ENCODE measurements at regions not wholly inside any gene's neighbourhood (a gene's known extent, or its start where the extent isn't known, plus 50 kb on each side); places are given as distances from the start of the nearest gene placed in this dataset.

DNA sequence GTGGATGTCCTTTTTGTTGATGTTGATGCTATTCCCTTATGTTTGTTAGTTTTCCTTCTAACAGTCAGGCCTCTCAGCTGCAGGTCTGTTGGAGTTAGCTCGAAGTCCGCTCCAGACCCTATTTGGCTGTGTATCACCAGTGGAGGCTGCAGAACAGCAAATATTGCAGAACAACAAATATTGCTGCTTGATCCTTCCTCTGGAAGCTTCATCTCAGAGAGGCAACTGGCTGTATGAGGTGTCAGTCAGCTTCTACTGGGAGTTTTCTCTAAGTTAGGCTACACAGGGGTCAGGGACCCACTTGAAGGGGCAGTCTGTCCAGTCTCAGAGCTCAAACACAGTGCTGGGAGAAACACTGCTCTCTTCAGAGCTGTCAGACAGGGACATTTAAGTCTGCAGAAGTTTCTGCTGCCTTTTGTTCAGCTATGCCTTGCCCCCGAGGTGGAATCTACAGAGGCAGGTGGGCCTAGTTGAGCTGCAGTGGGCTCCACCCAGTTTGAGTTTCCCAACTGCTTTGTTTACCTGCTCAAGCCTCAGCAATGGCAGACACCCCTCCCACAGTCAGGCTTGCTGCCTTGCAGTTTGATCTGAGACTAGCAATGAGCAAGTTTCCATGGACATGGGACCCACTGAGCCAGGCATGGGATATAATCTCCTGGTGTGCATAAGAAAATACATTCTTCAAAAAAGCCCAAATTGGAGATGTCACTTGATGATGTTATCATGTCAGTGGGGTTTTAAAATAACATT is 99.5 kb downstream of the KDM5D start:
- intact Hi-C loops (cut with micrococcal nuclease), result no loop called here

DNA sequence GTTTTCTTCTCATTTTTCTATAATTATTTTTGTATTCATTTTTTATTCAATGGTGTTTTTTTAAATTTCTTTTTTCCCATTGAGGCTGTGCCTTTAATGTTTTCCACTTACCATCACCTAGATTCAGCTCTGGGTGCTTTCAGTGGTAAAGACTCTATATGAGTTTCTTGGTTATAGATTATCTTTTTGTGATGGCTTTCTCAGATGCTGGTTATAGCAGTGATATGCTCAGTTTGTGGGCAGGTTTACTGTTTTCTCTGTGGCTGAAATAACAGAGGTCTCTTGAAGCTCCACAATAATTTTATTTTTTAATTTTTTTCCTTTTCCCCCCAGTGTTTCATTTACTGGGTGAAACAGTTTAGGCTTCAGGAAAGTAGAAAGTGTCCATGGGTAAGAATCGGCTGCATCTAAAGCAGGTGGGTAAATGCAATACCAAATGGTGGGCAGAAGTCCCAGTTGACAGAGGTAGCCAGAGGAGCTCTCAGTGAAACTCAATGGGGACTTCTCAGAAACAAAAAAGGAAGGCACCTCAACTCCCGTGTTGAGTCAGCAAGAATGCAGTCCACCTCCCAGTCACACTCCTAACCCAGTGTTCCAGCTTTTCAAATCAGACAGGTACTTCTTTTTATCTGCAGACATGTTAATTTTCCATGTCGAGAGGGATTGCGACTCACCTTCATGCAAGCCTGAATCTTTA is 106.7 kb downstream of the KDM5D start:
- intact Hi-C loops (cut with micrococcal nuclease), result no loop called here

DNA sequence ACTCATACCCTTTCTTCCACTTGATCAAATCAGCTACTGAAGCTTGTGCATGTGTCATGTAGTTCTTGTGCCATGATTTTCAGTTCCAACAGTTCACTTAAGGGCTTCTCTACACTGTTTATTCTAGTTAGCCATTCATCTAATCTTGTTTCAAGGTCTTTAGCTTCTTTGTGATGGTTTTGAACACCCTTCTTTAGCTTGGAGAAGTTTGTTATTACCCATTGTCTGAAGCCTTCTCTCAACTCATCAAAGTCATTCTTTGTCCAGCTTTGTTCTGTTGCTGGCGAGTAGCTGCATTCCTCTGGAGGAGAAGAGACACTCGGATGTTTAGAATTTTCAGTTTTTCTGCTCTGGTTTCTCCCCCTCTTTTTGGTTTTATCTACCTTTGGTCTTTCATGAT is 115.6 kb downstream of the KDM5D start:
- intact Hi-C loops (cut with micrococcal nuclease), result no loop called here

DNA sequence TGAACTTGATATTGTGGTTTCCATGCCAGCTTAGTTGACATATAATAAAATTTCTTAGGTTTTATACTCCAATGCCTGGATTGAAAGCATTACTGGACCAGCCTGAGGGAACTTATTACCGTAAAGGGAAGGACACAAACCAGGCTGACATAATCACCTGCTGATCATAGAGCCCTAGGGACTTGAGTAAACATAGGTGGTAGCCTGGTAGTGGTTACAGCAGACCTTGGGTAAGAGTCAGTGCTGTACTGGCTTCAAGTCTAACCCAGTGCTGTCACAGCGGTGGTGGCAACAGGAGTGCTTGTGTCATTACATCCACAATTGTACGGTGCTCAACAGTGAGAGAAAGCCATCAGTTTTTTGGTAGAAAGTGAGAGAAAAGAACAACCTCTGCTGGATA is 122.1 kb downstream of the KDM5D start:
- intact Hi-C loops (cut with micrococcal nuclease), result no loop called here

DNA sequence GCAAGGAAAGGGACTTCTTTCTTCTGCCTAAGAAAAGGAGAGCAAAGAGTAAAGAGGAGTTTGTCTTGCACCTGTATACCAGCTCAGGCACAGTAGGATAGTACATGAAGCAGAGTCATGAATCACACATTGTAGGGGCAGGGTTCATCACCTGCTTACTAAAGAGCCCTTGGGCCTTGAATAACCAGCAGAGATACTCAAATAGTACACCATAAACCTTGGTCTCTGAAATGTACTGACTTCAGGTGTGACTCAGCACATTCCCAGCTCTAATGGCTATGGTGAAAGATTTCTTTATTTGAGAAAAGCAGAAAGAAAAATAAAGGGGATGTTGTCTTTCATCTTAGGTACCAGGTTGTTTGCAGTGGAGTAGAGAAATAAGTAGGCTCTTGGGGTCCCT is 122.8 kb downstream of the KDM5D start:
- intact Hi-C loops (cut with micrococcal nuclease), result no loop called here

DNA sequence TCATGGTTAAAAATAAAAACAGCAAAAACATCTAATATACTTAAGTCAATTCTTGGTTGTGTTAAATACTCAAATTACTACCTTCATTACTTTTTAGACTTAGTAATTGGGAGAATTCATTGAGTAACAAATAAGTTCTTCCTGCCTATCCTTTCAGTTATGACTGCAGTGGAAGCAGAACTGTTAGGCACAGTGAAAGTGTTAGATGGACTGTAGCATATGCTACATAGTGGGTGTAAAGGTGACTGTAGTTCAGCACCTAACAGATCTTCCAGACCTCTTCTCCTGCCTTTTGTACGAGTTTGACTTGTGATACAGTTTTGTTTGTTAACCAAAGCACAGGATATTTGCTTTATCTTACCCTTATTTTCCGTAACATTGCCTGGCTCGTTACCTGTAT is 143.4 kb downstream of the KDM5D start:
- intact Hi-C loops (cut with micrococcal nuclease), result loop anchor here (5.0 kb wide), 1 partner anchor 34 kb away; no protein-coding TSS in a partner anchor

DNA sequence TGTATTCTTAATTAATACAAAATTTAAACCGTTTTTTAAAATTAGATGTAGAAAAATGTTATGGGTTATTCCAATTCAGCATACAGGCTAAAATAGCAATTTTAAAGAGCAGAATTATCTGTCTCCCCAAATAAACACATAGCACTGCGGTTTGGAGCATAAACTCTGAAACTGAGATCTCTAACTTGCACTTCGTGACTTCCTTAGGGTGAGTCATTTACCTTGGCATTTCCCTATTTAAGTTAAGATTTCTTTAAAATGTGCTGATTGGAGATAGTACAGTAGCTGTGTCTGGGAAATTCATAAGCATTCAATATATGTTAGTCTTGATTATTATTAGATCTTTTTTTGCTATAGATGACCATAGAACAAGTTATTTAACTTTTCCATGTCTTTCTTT is 143.8 kb downstream of the KDM5D start:
- intact Hi-C loops (cut with micrococcal nuclease), result loop anchor here (5.0 kb wide), 1 partner anchor 33 kb away; no protein-coding TSS in a partner anchor

DNA sequence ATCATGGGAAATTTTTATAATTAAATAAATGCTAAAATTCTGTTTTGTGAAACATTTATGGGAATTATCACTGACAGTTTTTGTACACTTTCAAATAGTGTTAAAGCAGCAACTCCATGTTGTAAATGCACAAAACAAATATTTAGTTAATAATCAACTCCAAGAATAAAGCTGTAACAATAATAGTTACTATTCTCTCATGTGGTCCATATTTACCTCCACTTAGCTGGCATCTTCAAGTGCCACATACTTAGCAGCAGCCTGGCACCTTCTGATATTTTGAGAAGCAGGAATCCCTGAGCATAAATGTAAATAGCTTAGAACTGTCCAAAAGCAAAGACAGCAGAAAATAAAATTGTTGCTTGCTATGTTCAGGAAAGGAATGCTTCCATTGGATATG is 154.3 kb downstream of the KDM5D start:
- intact Hi-C loops (cut with micrococcal nuclease), result no loop called here

DNA sequence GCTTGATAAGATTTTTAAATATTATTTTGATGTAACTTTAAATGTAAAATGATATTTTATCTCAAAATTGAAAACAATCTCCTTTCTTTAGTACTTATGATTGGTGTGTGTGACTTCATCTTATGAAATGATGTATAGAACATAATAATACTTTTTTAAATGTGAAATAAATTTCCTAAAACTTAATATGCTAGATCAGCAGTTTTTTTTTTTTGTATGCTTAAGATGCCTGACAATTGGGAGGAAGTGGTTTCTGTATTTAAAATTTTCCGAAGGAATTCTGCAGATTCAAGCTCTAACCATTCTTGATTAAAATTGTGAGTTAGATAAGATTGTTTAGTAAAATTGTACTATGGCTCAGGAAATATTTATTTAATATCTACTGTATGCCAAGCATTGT is 154.9 kb downstream of the KDM5D start:
- intact Hi-C loops (cut with micrococcal nuclease), result no loop called here

DNA sequence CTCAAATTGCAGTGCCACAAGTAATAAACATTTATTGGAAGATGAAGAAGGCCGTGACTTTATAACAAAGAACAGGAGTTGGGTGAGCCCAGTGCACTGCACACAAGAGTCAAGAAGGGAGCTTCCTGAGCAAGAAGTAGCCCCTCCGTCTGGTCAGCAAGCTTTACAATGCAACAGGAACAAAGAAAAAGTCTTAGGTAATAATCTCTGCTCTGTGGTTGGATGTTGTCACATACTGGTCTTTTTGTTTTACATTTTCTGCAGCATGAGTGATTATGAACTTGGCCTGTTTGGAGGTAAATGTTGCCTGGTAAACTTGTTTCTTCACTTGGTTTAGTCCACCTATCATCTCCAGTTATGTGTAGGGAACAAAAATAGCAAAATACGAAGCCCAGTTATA is 157.2 kb downstream of the KDM5D start:
- intact Hi-C loops (cut with micrococcal nuclease), result no loop called here

DNA sequence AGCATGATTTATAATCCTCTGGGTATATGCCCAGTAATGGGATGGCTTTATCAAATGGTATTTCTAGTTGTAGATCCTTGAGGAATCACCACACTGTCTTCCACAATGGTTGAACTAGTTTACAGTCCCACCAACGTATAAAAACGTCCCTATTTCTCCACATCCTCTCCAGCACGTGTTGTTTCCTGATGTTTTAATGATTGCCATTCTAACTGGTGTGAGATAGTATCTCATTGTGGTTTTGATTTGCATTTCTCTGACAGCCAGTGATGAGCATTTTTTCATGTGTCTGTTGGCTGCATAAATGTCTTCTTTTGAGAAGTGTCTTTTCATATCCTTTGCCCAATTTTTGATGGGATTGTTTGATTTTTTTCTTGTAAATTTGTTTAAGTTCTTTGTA is 163.5 kb downstream of the KDM5D start:
- intact Hi-C loops (cut with micrococcal nuclease), result loop anchor here (1.0 kb wide), 1 partner anchor 14 kb away; no protein-coding TSS in a partner anchor

DNA sequence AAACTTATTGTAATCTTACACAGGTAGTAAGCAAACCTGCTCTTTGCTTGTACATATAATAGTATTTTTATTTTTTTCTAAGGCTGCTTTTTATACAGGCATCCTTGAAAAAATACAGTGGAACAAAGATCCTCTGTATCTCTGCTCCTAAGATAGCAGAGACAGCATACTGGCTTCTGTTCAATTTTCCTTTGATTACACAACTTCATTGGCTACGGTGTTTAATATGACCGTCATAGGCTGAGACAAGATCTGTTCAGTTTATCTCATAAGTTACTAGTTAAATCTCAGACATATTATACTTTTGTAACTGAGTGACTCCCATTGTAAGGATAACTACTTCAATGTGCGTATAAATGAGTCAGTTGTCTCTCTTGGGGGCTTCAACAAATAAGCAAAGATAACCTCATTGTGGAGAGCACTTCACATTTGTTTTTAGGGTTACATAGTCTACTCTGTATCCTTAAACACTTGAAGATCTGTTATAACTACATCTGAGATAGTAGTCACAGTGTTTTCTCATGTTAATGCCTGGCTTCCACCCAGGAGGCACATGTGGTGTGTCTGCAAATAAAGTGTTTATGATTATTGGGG is 166.1 kb downstream of the KDM5D start:
- intact Hi-C loops (cut with micrococcal nuclease), result loop anchor here (1.0 kb wide), 1 partner anchor 10 kb away; no protein-coding TSS in a partner anchor

DNA sequence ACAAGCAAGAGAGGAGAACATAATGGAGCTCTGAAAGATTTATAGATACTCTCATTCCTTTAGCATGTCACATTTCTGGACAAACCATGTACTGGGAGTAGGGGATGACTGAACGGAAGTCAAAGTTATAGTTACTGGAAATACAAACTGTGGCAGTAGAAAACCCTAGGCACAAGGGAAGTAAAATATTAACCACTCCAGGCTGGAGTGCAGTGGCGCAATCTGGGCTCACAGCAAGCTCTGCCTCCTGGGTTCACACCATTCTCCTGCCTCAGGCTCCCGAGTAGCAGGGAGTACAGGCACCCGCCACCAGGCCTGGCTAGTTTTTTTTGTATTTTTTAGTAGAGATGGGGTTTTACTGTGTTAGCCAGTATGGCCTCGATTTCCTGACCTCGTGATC is 167.3 kb downstream of the KDM5D start:
- intact Hi-C loops (cut with micrococcal nuclease), result no loop called here

DNA sequence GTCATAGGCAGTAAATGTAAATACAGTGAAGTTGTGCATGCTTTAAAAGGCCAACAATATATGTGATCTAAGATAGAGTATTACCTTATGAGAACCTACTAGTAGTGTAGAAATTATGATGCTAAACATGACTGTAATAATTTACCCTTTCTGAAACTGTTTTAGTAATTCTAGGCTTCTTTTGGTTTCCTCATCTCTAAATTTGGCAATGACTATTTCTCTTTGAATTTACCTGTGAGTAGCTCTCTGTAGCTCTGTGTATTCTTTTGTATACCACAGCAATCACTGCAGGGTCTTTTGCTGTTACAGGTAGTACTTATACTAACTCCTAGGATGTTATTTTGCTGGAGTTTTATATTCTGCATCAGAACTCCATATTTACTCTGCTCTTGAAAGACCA is 169.6 kb downstream of the KDM5D start:
- intact Hi-C loops (cut with micrococcal nuclease), result no loop called here

DNA sequence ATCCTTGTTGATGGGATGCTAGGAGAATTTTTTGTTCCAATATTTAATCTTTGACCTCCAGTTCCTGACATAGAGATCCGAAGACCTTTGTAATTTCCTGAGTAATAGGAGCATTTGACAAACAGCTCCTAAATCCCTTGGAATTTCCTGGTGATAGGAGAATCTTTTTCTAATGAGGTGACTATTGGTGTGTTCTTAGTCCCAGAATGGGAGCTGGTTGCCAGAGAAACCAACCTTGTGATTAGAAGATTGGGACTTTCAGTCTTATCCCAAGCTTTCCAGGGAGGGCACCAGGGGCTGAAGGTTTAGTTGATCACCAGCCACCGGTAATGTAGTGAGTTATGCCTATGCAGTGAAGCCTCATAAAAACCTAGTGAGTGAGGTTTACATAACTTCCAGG is 170.9 kb downstream of the KDM5D start:
- intact Hi-C loops (cut with micrococcal nuclease), result no loop called here

DNA sequence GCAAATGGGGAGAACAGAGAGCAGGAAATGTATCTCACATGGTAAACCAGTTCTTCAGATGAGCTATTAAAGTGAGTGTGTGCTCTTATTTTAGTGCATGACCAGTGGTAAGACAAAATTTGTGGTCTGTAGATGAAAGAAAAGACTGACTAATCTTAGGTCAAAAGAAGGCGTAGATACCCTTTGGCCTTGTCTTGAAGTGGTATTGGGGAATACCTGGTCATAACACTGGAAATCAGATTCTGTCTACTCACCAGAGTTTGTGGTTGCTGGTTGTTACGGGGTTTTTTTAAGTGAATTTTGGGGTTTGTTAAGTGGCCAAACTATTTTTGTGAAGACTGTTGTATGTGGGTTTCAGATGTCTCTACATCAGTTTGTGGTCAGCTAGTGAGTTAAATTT is 173.5 kb downstream of the KDM5D start:
- intact Hi-C loops (cut with micrococcal nuclease), result no loop called here

DNA sequence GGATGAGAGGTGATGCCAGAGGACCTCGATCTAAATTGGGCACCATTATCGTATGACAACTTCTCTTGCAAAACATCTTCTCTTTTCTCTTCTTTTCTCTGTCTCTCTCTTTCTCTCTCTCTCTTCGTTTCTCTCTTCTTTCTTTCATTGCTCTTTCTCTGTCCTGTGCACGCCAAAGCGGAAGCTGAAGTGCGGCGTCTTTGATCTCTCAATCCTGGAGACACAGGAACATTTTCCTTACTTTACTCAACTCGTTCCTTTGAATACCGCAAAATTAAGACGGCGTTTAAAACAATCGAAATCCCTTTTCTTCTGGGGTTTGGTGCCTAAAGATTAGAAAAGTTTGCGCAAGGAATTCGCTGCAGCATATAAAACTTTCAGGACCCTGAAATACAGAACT is 176.6 kb downstream of the KDM5D start:
- intact Hi-C loops (cut with micrococcal nuclease), result loop anchor here (1.0 to 5.0 kb wide), 8 partner anchors 10 to 1681 kb away; partner anchors contain the start of genes EIF1AY and KDM5D

DNA sequence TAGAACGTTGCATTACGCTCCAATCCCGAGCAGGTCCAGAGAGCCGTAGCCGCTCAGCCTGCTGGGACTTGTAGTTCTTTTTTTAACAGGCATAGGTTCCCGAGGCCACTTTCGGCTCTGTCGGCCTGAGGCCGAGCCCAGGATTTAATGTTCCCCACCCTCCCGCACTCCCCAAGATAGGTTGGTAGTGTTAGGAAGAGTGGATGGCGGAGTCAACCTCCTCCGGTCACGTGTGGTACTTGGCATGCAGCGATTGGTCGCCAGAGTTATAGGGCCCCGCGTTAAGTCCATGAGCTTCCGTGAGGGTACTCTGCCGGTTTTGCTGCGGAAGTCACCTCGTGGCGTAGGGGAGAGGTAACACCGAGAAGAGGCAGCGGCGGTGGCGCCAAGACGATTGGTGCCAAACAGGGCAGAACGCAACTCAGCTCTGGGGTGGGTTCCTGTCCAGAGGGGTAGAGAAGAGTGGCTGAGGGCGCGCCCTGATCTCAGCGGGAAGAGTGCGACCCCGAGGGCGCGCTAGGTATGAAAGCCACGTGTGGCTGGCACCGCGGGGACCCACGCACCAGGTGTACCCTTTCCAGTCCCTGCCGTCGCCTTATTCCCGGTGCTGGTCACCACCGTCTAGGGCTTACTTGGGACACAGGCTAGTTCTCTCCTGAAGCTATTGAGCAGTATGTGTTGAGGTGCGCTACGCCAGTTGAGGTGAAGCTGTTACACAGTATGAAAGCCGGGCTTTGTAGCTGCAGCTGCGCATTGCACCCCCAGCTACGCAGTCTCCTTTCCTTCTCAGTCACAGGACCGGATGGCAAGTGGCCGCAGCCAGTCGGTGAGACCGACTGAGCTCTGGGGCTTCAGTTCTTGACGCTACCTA is 177.2 kb downstream of the KDM5D start:
- intact Hi-C loops (cut with micrococcal nuclease), result loop anchor here (1.0 to 5.0 kb wide), 7 partner anchors 14 to 1682 kb away; partner anchors contain the start of genes EIF1AY and KDM5D

DNA sequence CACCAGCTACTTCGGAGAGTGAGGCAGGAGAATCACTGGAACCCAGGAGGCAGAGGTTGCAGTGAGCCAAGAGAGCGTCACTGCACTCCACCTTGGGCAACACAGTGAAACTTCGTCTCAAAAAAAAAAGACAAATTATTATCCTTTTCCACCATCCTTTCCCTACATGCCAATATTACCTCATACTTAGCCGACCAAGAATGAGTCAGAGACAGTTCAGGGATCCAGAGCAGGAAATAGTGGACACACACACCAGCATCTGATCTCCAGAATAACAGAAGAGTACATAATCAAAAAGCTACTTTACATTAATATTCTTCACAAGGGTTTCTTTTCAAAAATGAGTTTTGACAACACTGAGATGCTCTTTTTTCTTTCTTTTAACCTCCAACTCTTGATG is 185.4 kb downstream of the KDM5D start:
- intact Hi-C loops (cut with micrococcal nuclease), result no loop called here

DNA sequence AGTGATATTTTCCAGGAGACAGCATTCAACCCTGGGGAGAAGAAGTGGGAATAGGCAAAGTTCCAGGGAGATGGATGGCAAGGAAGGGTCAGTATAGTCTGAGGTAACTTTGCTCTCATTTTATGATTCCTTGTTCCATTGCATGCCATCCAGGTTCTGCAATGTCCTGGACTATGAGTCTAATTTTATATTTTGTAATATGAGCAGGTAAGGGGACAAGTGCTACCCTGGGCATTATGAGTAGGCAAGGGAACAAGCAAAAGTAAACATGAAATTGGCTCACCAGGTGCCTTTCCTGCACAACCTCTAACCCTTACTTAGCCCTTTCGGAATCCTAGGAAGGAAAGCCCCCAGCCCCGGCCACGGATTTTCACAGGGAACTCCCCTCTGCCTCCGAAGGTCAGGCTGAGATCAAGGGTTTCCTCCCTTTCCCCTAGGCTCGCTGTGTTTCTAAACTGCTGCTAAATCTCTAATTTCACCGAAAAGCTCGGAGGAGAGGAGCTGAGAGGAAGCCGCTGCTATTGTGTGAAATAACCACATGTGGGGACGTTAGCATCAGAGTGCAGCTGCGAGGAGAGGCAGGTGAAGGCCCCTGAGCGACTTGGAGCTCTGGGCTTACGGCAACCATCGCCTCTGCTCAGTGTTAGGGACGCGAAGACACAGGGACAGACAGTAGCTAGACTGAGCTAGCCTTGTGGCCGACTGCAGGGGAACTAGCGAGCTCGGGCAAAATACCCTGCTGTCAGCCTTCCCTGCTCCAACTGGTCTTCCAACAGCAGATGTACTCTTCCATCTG is 194.7 kb downstream of the KDM5D start:
- intact Hi-C loops (cut with micrococcal nuclease), result no loop called here

Measured in T-helper 2 cell treated with Interferon-gamma antibody and Interleukin-4, amounts not matched to agents 100 ng/mL and 5 ng/mL, for 36 hours (primary cell).